PC-9 (cell line): ENCODE measurements at regions not wholly inside any gene's neighbourhood (a gene's known extent, or its start where the extent isn't known, plus 50 kb on each side); places are given as distances from the start of the nearest gene placed in this dataset.
"Not testable (repeated sequence)": the region's sequence is repeated elsewhere in the genome, so short reads cannot be mapped to it uniquely, and the experiment has no call there.

Experiments used
- CTCF ChIP-seq: fragments of 200-600 bp; sonication (generic); conservative IDR thresholded peaks from 2 replicates; pipeline ENCODE4 v1.6.1; 2017; ENCODE audit warnings: mixed run types, antibody characterized with exemption, mild to moderate bottlenecking, moderate library complexity
- EZH2 ChIP-seq: fragments of 200-600 bp; sonication (generic); IDR thresholded peaks from 2 replicates; pipeline ENCODE4 v1.8.0; 2017; ENCODE audit warnings: antibody characterized with exemption, low read depth

GRCh38 chrX:92278556-92278955 lies 499.4 kb downstream of the PCDH11X start:
- TF ChIP-seq CTCF, EZH2: not testable (repeated sequence)
